MCF 10A (cell line): ENCODE measurements at regions not wholly inside any gene's neighbourhood (a gene's known extent, or its start where the extent isn't known, plus 50 kb on each side); places are given as distances from the start of the nearest gene placed in this dataset.
"Not testable (repeated sequence)": the region's sequence is repeated elsewhere in the genome, so short reads cannot be mapped to it uniquely, and the experiment has no call there.

ENCODE experiments used
- BruUV-seq: library from RNA; stranded (reverse); fragments of 400-500 nt; replicated peaks from 2 replicates; lab custom pipeline; 2021; lab: Mats Ljungman, UMichigan
- CTCF ChIA-PET: fragments of 300-600 bp; sonication (Branson Sonifier 250); formaldehyde crosslinking; extraction: SDS; loops from one replicate; lab custom pipeline; 2021; ENCODE audit warnings: antibody characterized with exemption, inconsistent platforms; lab: Yijun Ruan, JAX
- POLR2A ChIA-PET: fragments of 300-600, 350-650 bp; sonication (Branson Sonifier 250); formaldehyde crosslinking; extraction: SDS; loops from one replicate; lab custom pipeline; 2020; ENCODE audit warnings: antibody characterized with exemption, inconsistent platforms; lab: Yijun Ruan, JAX
- DNase-seq: peaks from one replicate; pipeline ENCODE4 v3.0.0-alpha.2; 2018; ENCODE audit not compliant: unreplicated experiment
- H3K27ac Mint-ChIP-seq: one replicate; pipeline ENCODE4 v1.8.0; 2022; ENCODE audit warnings: mild to moderate bottlenecking, low read depth, mixed read lengths; ENCODE audit not compliant: unreplicated experiment
- H3K27me3 Mint-ChIP-seq: one replicate; pipeline ENCODE4 v1.8.0; 2022; ENCODE audit warnings: mixed read lengths; ENCODE audit not compliant: insufficient read depth, unreplicated experiment
- H3K36me3 Mint-ChIP-seq: one replicate; pipeline ENCODE4 v1.8.0; 2022; ENCODE audit warnings: mild to moderate bottlenecking, moderate library complexity, mixed read lengths; ENCODE audit not compliant: insufficient read depth, unreplicated experiment
- H3K4me1 Mint-ChIP-seq: one replicate; pipeline ENCODE4 v1.8.0; 2022; ENCODE audit warnings: mixed read lengths; ENCODE audit not compliant: insufficient read depth, unreplicated experiment
- H3K4me3 Mint-ChIP-seq: one replicate; pipeline ENCODE4 v1.8.0; 2022; ENCODE audit warnings: mild to moderate bottlenecking, moderate library complexity, mixed read lengths; ENCODE audit not compliant: unreplicated experiment
- H3K9me3 Mint-ChIP-seq: one replicate; pipeline ENCODE4 v1.8.0; 2022; ENCODE audit warnings: mixed read lengths; ENCODE audit not compliant: unreplicated experiment
- CTCF ChIP-seq: fragments of 200-600 bp; IDR thresholded peaks from one replicate; pipeline ENCODE4 v1.8.0; 2022; ENCODE audit warnings: antibody characterized with exemption, mild to moderate bottlenecking; ENCODE audit not compliant: unreplicated experiment
- intact Hi-C: fragments of 100-400 bp; cut with micrococcal nuclease; formaldehyde crosslinking; loops from 2 replicates; pipeline ENCODE4 v1.14.1; 2022

- H3K27ac Mint-ChIP-seq = no peak overlapping the region
- POLR2A ChIA-PET = no interaction called here
- no peaks in the 10 kb centered on the region for H3K27me3 Mint-ChIP-seq
These were observed 1190.8 kb upstream of the AUTS2 start for GRCh38 chr7:68407460-68407859.

GRCh38 chr7:68408873-68409272 is 1189.4 kb upstream of the AUTS2 start:
- no peak overlapping the region for H3K4me3 Mint-ChIP-seq
- TF ChIP-seq CTCF = no peak
- BruUV-seq = no TSS peak

More at GRCh38 chr7:68407460-68407859, 1190.8 kb upstream of the AUTS2 start:
- Mint-ChIP-seq H3K4me1 (no peaks in the 10 kb centered on the region), H3K36me3 (peaks cover 7% of the 10 kb centered on the region), H3K4me3 (no peak overlapping the region), H3K9me3 (peaks cover 18% of the 10 kb centered on the region)
- BruUV-seq = no TSS peak
- TF ChIP-seq CTCF = no peak
- intact Hi-C loops = no loop called here
- DNase-seq = no peak
- CTCF ChIA-PET = interaction anchor here (0.6 kb wide), 1 partner anchor 33 kb away, joined by 6 read pairs; no protein-coding TSS in a partner anchor

GRCh38 chr7:68409851-68410250 is 1188.4 kb upstream of the AUTS2 start:
- BruUV-seq = no TSS peak
- Mint-ChIP-seq H3K4me1 (no peaks in the 10 kb centered on the region), H3K36me3 (no peaks in the 10 kb centered on the region), H3K27me3 (no peaks in the 10 kb centered on the region), H3K4me3 (no peak overlapping the region), H3K9me3 (peaks cover 17% of the 10 kb centered on the region), H3K27ac (no peak overlapping the region)
- intact Hi-C loops = no loop called here
- ChIA-PET POLR2A (interaction anchor here (0.6 kb wide), 1 partner anchor 22 kb away, joined by 3 read pairs; no protein-coding TSS in a partner anchor), CTCF (interaction anchor here (0.6 kb wide), 1 partner anchor 15 kb away, joined by 3 read pairs; no protein-coding TSS in a partner anchor)
- TF ChIP-seq CTCF = no peak
- no peak for DNase-seq

More at GRCh38 chr7:68408873-68409272, 1189.4 kb upstream of the AUTS2 start:
- Mint-ChIP-seq H3K9me3 (peaks cover 18% of the 10 kb centered on the region), H3K4me1 (no peaks in the 10 kb centered on the region), H3K27ac (no peak overlapping the region), H3K36me3 (peaks cover 7% of the 10 kb centered on the region), H3K27me3 (no peaks in the 10 kb centered on the region)
- CTCF ChIA-PET = no interaction called here
- POLR2A ChIA-PET = no interaction called here
- no peak for DNase-seq
- intact Hi-C loops = no loop called here

- BruUV-seq, intact Hi-C loops, DNase-seq, H3K27ac Mint-ChIP-seq, H3K4me3 Mint-ChIP-seq, H3K4me1 Mint-ChIP-seq, H3K36me3 Mint-ChIP-seq, H3K27me3 Mint-ChIP-seq: not testable (repeated sequence)
- ChIA-PET CTCF (interaction anchor here (0.6 kb wide), 1 partner anchor 10 kb away, joined by 3 read pairs; no protein-coding TSS in a partner anchor), POLR2A (interaction anchor here (0.6 kb wide), 1 partner anchor 449 kb away, joined by 3 read pairs; no protein-coding TSS in a partner anchor)
- peaks cover 16% of the 10 kb centered on the region for H3K9me3 Mint-ChIP-seq
These were observed 1187.6 kb upstream of the AUTS2 start for GRCh38 chr7:68410693-68411092.
